WTC11 (cell line): ENCODE measurements at regions not wholly inside any gene's neighbourhood (a gene's known extent, or its start where the extent isn't known, plus 50 kb on each side); places are given as distances from the start of the nearest gene placed in this dataset.

Source experiments
- ATF3 ChIP-seq: sonication (generic); formaldehyde crosslinking; conservative IDR thresholded peaks from 2 replicates; pipeline ENCODE4 v1.8.1; 2022; ENCODE audit warnings: mild to moderate bottlenecking, missing genetic modification reagents
- ATF6 ChIP-seq: sonication (generic); formaldehyde crosslinking; IDR thresholded peaks from 2 replicates; pipeline ENCODE4 v1.8.1; 2023; ENCODE audit warnings: mild to moderate bottlenecking, missing genetic modification reagents
- CREB1 ChIP-seq: sonication (generic); formaldehyde crosslinking; IDR thresholded peaks from 2 replicates; pipeline ENCODE4 v1.8.0; 2023; ENCODE audit warnings: mild to moderate bottlenecking, missing genetic modification reagents
- CREM ChIP-seq: sonication (generic); formaldehyde crosslinking; IDR thresholded peaks from 2 replicates; pipeline ENCODE4 v1.8.1; 2022; ENCODE audit warnings: mild to moderate bottlenecking, missing genetic modification reagents, moderate library complexity
- CTCF ChIP-seq: fragments of 200-600 bp; IDR thresholded peaks from 2 replicates; pipeline ENCODE4 v1.8.0; 2022; ENCODE audit warnings: antibody characterized with exemption
- ESRRA ChIP-seq: sonication (generic); formaldehyde crosslinking; IDR thresholded peaks from 2 replicates; pipeline ENCODE4 v1.8.1; 2022; ENCODE audit warnings: mild to moderate bottlenecking, missing genetic modification reagents, borderline replicate concordance
- FOXP1 ChIP-seq: sonication (generic); formaldehyde crosslinking; IDR thresholded peaks from 2 replicates; pipeline ENCODE4 v1.8.0; 2022; ENCODE audit warnings: missing genetic modification reagents, mild to moderate bottlenecking, moderate library complexity, borderline replicate concordance
- JUN ChIP-seq: sonication (generic); formaldehyde crosslinking; IDR thresholded peaks from 2 replicates; pipeline ENCODE4 v1.8.0; 2023; ENCODE audit warnings: mild to moderate bottlenecking, missing genetic modification reagents
- MAX ChIP-seq: sonication (generic); formaldehyde crosslinking; IDR thresholded peaks from 2 replicates; pipeline ENCODE4 v1.8.0; 2022; ENCODE audit warnings: mild to moderate bottlenecking, missing genetic modification reagents
- SMAD3 ChIP-seq: sonication (generic); formaldehyde crosslinking; IDR thresholded peaks from 2 replicates; pipeline ENCODE4 v1.8.0; 2022; ENCODE audit warnings: missing genetic modification reagents, mild to moderate bottlenecking, borderline replicate concordance
- SMAD4 ChIP-seq: sonication (generic); formaldehyde crosslinking; IDR thresholded peaks from 2 replicates; pipeline ENCODE4 v1.8.0; 2022; ENCODE audit warnings: mild to moderate bottlenecking, missing genetic modification reagents
- USF1 ChIP-seq: sonication (generic); formaldehyde crosslinking; IDR thresholded peaks from 2 replicates; pipeline ENCODE4 v1.8.0; 2022; ENCODE audit warnings: mild to moderate bottlenecking, missing genetic modification reagents

GRCh38 chr3:165603196-165603595, 234.0 kb downstream of the BCHE start:
- TF ChIP-seq SMAD4 (no peak), CTCF (no peak), MAX (CRISPR knock-in tag) (no peak), USF1 (CRISPR knock-in tag) (no peak), JUN (CRISPR knock-in tag) (no peak), ATF6 (no peak), CREB1 (CRISPR knock-in tag) (no peak), ESRRA (CRISPR knock-in tag) (no peak), SMAD3 (CRISPR knock-in tag) (no peak), ATF3 (no peak), CREM (CRISPR knock-in tag) (no peak), FOXP1 (CRISPR knock-in tag) (no peak)
